ENCODE measurements at regions not wholly inside any gene's neighbourhood (a gene's known extent, or its start where the extent isn't known, plus 50 kb on each side); places are given as distances from the start of the nearest gene placed in this dataset.

DNA sequence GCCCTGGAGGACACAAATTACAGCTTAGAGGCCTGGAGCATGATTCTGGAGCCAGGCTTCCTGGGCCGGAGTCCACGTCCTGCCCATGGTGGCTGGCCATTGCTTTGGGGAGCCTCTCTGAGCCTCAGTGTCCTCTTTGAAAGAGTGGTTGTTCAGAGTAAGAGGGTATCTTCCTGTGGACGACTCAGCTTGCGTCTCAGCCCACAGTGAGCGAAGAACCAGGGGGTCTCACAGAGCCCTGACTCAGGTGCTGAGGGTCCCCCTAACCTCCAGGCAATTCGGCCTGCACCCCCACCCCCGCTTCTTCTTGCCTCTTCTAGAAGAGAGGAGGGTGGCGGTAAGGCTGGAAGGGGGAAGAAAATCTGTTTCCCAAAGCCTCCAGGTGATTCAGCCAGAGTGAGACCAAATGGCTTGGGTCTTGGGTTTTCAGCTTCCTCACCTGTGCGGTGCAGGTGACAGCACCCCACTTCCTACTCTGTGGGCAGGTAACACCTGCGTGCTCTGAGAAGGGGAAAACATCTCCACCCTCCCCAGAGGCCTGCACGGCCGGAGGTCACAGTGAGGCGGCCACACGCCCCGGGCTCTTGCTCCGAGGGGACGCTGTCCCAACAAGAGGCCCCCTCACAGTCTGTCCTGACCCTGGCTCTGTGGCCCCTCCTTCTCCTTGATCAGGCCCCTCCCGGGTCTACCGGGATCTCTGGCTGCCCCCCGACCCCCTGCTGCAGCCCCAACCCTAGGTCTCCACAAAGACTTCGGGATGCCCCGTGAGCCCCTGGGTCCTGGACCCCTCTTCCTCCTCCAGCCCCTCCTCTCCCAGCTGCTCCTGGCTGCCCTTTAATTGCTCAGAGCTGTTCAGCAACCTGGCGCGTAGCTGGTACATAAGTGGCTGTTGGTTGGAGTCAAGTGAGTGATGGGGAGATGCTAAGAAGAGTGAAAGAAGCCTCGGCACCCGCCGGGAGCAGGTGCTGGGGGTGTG lies 119.2 kb downstream of the METRNL start (continued):
- TF ChIP-seq, protein P1, sequence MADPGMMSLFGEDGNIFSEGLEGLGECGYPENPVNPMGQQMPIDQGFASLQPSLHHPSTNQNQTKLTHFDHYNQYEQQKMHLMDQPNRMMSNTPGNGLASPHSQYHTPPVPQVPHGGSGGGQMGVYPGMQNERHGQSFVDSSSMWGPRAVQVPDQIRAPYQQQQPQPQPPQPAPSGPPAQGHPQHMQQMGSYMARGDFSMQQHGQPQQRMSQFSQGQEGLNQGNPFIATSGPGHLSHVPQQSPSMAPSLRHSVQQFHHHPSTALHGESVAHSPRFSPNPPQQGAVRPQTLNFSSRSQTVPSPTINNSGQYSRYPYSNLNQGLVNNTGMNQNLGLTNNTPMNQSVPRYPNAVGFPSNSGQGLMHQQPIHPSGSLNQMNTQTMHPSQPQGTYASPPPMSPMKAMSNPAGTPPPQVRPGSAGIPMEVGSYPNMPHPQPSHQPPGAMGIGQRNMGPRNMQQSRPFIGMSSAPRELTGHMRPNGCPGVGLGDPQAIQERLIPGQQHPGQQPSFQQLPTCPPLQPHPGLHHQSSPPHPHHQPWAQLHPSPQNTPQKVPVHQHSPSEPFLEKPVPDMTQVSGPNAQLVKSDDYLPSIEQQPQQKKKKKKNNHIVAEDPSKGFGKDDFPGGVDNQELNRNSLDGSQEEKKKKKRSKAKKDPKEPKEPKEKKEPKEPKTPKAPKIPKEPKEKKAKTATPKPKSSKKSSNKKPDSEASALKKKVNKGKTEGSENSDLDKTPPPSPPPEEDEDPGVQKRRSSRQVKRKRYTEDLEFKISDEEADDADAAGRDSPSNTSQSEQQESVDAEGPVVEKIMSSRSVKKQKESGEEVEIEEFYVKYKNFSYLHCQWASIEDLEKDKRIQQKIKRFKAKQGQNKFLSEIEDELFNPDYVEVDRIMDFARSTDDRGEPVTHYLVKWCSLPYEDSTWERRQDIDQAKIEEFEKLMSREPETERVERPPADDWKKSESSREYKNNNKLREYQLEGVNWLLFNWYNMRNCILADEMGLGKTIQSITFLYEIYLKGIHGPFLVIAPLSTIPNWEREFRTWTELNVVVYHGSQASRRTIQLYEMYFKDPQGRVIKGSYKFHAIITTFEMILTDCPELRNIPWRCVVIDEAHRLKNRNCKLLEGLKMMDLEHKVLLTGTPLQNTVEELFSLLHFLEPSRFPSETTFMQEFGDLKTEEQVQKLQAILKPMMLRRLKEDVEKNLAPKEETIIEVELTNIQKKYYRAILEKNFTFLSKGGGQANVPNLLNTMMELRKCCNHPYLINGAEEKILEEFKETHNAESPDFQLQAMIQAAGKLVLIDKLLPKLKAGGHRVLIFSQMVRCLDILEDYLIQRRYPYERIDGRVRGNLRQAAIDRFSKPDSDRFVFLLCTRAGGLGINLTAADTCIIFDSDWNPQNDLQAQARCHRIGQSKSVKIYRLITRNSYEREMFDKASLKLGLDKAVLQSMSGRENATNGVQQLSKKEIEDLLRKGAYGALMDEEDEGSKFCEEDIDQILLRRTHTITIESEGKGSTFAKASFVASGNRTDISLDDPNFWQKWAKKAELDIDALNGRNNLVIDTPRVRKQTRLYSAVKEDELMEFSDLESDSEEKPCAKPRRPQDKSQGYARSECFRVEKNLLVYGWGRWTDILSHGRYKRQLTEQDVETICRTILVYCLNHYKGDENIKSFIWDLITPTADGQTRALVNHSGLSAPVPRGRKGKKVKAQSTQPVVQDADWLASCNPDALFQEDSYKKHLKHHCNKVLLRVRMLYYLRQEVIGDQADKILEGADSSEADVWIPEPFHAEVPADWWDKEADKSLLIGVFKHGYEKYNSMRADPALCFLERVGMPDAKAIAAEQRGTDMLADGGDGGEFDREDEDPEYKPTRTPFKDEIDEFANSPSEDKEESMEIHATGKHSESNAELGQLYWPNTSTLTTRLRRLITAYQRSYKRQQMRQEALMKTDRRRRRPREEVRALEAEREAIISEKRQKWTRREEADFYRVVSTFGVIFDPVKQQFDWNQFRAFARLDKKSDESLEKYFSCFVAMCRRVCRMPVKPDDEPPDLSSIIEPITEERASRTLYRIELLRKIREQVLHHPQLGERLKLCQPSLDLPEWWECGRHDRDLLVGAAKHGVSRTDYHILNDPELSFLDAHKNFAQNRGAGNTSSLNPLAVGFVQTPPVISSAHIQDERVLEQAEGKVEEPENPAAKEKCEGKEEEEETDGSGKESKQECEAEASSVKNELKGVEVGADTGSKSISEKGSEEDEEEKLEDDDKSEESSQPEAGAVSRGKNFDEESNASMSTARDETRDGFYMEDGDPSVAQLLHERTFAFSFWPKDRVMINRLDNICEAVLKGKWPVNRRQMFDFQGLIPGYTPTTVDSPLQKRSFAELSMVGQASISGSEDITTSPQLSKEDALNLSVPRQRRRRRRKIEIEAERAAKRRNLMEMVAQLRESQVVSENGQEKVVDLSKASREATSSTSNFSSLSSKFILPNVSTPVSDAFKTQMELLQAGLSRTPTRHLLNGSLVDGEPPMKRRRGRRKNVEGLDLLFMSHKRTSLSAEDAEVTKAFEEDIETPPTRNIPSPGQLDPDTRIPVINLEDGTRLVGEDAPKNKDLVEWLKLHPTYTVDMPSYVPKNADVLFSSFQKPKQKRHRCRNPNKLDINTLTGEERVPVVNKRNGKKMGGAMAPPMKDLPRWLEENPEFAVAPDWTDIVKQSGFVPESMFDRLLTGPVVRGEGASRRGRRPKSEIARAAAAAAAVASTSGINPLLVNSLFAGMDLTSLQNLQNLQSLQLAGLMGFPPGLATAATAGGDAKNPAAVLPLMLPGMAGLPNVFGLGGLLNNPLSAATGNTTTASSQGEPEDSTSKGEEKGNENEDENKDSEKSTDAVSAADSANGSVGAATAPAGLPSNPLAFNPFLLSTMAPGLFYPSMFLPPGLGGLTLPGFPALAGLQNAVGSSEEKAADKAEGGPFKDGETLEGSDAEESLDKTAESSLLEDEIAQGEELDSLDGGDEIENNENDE (IDR thresholded peaks at IDR 0.05; ENCODE audit: insufficient replicate concordance, low read length), result no peak
- no peak for TF ChIP-seq SRF (IDR thresholded peaks at IDR 0.05; ENCODE audit: low read depth, low read length)
- no peak for TF ChIP-seq YY1 (IDR thresholded peaks at IDR 0.05; ENCODE audit: low read depth, low read length)
- TF ChIP-seq CTBP2 (IDR thresholded peaks at IDR 0.05; ENCODE audit: borderline replicate concordance, insufficient read depth, insufficient read length, low read length), result no peak
